MV-4-11 (cell line): ENCODE measurements at regions not wholly inside any gene's neighbourhood (a gene's known extent, or its start where the extent isn't known, plus 50 kb on each side); places are given as distances from the start of the nearest gene placed in this dataset.
"Not testable (repeated sequence)": the region's sequence is repeated elsewhere in the genome, so short reads cannot be mapped to it uniquely, and the experiment has no call there.

Experiments used
- DNase-seq: peaks from one replicate; lab custom pipeline; 2025; lab: John Stamatoyannopoulos, UW

GRCh38 chr3:16708285-16708684 is 103.1 kb upstream of the DAZL start:
- no peak for DNase-seq

GRCh38 chr3:16711691-16712090 is 106.5 kb upstream of the DAZL start:
- not testable (repeated sequence) for DNase-seq

- DNase-seq: no peak
Measured at GRCh38 chr3:16715281-16715680, 110.1 kb upstream of the DAZL start.

- DNase-seq: no peak
Measured at GRCh38 chr3:16719426-16719825, 114.2 kb upstream of the DAZL start.

GRCh38 chr3:16720367-16720940 is 115.2 kb upstream of the DAZL start:
- DNase-seq: no peak

- DNase-seq: no peak
Measured at GRCh38 chr3:16721494-16721893, 116.3 kb upstream of the DAZL start.

GRCh38 chr3:16723978-16724377 is 118.8 kb upstream of the DAZL start:
- peak; percentile 17 for DNase-seq

GRCh38 chr3:16724487-16724886 is 119.3 kb upstream of the DAZL start:
- DNase-seq: no peak

- DNase-seq: no peak
Measured at GRCh38 chr3:16725972-16726371, 120.7 kb upstream of the DAZL start.

- no peak for DNase-seq
Measured at GRCh38 chr3:16728770-16729745, 123.8 kb upstream of the DAZL start.

- DNase-seq: no peak
Measured at GRCh38 chr3:16738451-16738850, 133.2 kb upstream of the DAZL start.

- no peak for DNase-seq
Measured at GRCh38 chr3:16739541-16740105, 134.4 kb upstream of the DAZL start.

- no peak for DNase-seq
Measured at GRCh38 chr3:16740515-16740914, 135.3 kb upstream of the DAZL start.

GRCh38 chr3:16741103-16741758 is 136.0 kb upstream of the DAZL start:
- DNase-seq: no peak

- DNase-seq: no peak
Measured at GRCh38 chr3:16741890-16742289, 136.7 kb upstream of the DAZL start.

- no peak for DNase-seq
Measured at GRCh38 chr3:16743276-16743675, 138.1 kb upstream of the DAZL start.

GRCh38 chr3:16759227-16759903 is 125.4 kb upstream of the PLCL2 start:
- DNase-seq: no peak

- DNase-seq: no peak
Measured at GRCh38 chr3:16761571-16761970, 123.2 kb upstream of the PLCL2 start.

- no peak for DNase-seq
Measured at GRCh38 chr3:16765661-16766060, 119.1 kb upstream of the PLCL2 start.

GRCh38 chr3:16767006-16767405 is 117.7 kb upstream of the PLCL2 start:
- DNase-seq: no peak

GRCh38 chr3:16768014-16768413 is 116.7 kb upstream of the PLCL2 start:
- peak; percentile 92 for DNase-seq

- DNase-seq: no peak
Measured at GRCh38 chr3:16768956-16769355, 115.8 kb upstream of the PLCL2 start.
